HG03025 (cell line): ENCODE measurements at regions not wholly inside any gene's neighbourhood (a gene's known extent, or its start where the extent isn't known, plus 50 kb on each side); places are given as distances from the start of the nearest gene placed in this dataset.

Source experiments
- ATAC-seq: cut with Tn5 transposase; IDR thresholded peaks from one replicate; pipeline ENCODE4 v1.9.1; 2021; ENCODE audit warnings: mild to moderate bottlenecking, moderate library complexity; ENCODE audit not compliant: unreplicated experiment, low FRiP score

DNA sequence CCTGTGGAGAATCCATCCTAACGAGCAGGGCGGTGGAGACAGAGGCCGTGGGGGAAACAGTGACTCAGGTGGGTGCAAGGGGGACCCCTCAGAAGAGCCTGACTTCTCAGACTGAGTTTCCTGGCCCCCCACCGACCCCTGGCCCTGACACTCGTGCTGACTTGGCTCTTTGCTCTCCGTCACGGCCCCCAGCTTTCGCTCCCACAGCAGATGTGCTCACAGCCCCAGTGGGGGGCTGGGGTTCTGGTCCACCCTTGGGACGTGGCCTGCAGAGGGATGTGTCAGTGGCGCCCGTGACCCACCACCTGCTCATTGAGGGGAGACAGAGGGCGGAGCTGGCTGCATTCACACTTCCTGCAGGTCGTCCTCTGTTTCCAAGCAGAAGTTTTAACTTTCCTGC is 62.9 kb upstream of the IRX4 start:
- ATAC-seq, result no peak

- no peak for ATAC-seq
Observed at GRCh38 chr5:1944408-1944807, 61.7 kb upstream of the IRX4 start.

DNA sequence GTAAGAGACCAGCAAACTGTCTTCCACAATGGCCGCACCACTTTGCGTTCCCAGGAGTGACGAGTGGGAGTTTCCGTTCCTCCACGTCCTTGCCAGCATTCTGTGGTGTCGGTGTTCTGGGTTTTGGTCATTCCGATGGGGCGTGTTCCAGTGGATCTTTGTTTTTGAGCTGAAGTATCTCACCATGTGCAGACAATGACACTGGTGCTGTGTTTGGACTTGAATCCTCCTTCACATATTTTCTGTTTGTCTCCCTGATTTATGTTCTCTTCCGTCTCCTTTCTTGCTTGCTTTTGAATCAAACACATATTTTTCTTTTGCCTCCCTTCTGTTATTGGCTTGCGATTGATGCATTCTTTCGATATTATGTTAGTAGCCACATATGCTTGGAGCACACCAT is 60.8 kb upstream of the IRX4 start:
- no peak for ATAC-seq

GRCh38 chr5:1942630-1943029 is 59.9 kb upstream of the IRX4 start:
- no peak for ATAC-seq

GRCh38 chr5:1942158-1942557 is 59.4 kb upstream of the IRX4 start:
- ATAC-seq, result no peak

DNA sequence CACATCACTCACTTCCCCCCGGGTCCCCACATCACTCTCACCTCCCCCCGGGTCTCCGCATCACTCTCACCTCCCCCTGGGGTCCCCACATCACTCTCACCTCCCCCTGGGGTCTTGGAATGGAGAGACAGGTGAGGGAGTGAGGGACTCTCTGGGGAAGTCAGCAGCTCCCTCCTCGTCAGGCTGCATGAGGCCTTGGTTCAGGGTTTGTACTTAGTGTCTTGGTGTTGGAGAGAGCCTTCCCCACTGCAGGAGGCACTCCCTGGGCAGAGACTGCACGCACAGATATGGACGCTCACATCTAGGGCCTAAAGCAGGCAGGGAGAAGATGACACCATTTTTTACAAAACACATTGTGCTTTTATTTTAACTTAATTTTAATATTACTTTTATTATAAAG is 56.5 kb upstream of the IRX4 start:
- ATAC-seq, result no peak

DNA sequence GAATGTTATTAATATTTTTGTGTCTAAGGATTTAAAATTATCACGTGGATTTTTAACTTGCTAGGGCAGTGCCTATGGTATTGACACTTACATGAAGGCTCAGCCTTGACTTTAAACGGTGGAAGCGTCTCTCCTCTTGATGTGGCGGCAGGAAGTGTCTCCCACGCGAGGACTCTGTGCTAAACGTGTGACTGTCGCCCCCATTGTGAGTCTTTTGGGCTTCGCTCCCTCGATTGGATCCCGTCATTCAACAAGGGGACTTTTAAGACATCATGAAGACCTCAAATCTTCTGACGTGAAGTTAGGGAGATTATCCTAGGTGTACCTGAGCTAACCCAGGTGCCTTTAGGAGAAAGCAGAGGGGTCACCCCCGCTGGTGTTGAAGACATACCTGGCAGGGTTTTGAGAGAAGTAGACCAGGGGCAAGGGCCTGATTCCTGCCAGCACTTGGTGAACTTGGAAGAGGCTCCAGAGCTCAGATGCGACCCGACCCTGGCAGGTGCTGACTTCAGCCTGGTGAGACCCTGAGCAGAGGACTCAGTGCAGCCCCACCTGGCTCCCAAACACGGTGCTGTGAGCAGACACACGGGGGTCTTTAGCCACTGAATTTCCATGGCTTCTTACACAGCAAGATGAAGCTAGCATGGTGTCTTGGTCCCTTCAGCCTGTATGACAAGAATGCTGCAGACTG is 55.7 kb upstream of the IRX4 start:
- ATAC-seq, result no peak

- ATAC-seq, result no peak
Observed at GRCh38 chr5:1937590-1937989, 54.9 kb upstream of the IRX4 start.

DNA sequence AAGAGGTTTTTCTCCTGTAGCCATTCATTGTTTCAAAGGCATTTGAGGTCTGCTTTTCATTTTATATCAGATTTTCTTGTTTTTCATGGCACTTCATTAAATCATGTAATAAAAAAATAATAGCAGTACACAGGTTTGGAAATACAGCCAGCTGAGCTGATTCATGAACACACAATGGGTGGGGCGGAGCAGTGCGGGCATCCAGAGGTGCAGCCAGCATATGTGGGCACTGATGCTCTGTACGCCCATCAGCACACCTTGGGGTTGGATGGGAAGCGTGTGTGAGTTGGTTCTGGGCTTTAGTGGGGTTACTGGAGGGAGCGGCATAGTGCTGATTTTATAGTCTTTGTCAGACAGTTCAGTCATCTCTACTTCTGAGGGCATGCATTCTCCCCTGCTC is 54.2 kb upstream of the IRX4 start:
- no peak for ATAC-seq

- no peak for ATAC-seq
Observed at GRCh38 chr5:1936413-1936812, 53.7 kb upstream of the IRX4 start.

DNA sequence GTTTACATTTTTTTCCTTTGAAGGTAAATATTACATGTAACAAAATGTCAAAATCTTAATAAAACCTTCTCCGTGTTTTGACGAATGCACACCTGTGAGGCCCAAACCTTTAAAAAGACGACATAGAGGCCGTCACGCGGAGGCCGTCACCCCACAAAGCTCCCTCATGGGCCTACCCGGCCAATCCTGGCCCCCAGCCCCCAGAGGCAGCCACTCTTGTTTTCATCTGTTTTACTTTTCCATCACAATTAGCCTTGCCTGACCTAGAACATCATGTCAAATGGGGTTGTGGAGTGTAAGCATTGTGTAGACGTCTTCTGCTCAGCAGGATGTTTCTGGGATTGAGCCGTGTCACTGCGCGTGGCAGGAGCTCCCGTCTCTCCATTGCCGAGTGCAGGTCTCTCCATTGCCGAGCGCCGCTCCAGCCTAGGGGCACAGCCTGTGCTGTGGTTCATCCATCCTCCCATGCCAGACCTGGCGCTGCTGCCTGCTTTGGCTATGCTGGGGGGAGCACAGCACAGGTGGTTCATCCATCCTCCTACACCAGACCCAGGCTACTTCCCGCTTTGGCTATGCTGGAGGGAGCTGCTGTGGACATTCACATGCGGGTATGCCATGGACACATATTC is 52.2 kb upstream of the IRX4 start:
- ATAC-seq, result no peak

DNA sequence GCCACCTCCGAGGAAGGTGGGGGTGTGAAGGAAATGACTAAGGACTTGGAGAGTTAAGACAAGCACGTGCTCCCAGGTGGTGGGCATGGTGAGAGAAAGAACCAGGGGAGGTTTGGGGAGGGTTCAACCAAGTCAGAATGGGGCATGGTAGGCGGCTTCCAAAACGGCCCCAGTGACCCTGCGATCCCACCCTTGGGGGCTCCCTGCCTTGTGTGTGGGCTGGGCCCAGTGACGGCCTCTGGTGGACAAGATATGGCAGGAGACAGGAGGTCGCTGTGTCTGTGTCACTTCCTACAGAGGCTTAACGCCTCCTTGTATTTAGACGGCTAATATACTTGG is 51.3 kb upstream of the IRX4 start:
- ATAC-seq, result no peak

DNA sequence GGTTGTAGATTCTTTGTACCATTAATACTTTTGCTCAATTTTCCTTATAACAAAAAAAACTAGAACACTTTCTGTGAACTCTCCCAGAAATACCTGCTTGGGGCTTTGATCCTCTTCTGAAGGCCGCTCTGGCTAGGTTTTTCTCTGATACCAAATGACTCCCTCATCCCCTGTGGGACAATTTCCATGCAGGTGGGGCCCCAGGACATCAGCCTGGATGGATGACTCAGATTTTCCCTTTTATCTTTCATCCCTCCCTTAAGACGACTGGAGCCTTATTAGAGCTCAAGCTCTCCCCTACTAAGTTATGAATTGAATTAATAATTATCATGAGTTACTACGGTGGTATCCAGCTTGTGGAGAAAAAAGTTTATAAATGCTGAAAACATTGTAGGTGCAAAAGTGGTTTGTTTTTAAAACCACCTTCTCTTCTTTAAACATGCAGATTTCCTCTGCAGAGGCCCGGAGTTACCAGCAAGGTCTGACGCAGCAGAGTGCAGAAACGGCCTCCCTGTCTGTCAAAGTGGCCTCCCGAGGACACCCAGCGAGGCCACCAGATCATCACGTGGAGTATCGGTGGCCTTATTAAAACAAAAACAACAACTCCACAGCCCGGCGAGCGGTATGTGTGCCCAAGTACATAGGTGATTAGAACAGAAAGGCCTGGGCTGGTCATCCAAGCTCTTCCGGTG is 50.8 kb upstream of the IRX4 start:
- ATAC-seq, result no peak
